AML-193 (cell line): ENCODE measurements at regions not wholly inside any gene's neighbourhood (a gene's known extent, or its start where the extent isn't known, plus 50 kb on each side); places are given as distances from the start of the nearest gene placed in this dataset.

Experiments
- DNase-seq, 2 experiments: peaks; one replicate each; lab custom pipeline; 2025; lab: John Stamatoyannopoulos, UW

DNA sequence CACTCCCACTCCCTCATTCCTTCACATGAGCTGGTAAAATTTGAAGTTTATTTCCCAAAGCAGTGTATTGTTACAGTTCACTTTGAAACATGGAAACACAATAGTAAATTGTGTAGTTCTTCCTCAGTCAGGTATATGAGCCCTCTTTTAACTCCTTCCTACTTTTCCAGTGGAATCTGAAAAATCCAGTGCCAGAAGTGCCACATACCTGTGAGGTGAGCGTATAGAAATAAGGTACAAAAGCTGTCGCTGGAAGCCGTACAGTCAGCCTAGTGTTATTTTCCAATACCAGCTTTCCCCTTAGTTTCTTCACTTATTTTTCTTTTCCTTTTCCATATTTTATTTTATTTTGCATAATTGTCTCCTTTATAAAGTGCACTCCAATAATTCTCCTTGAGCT, 81.7 kb upstream of the CADM2 start:
- DNase-seq, result no peak

- no peak for DNase-seq
Measured at GRCh38 chr3:84881288-84881687, 77.5 kb upstream of the CADM2 start.

DNA sequence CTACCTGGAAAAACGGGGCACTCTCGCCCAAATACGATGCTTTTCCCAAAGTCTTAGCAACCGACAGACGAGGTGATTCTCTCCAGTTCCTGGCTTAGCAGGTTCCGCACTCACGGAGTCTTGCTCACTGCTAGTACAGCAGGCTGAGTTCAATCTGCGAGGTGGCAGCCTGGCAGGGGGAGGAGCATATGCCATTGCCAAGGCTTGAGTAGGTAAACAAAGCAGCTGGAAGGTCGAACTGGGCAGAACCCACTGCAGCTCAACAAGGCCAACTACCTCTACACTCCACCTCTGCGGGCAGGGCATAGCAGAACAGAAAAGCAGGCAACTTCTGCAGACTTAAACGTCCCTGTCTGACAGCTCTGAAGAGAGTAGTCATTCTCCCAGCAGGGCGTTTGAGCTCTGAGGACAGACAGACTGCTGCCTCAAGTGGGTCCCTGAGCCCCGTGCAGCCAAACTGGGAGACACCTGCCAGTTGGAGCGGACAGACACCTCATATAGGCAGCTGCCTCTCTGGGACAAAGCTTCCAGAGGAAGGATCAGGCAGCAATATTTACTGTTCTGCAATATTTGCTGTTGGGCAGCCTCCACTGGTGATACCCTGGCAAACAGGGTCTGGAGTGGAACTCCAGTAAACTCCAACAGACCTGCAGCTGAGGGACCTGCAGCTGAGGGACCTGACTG, 73.4 kb upstream of the CADM2 start:
- DNase-seq, result no peak

DNA sequence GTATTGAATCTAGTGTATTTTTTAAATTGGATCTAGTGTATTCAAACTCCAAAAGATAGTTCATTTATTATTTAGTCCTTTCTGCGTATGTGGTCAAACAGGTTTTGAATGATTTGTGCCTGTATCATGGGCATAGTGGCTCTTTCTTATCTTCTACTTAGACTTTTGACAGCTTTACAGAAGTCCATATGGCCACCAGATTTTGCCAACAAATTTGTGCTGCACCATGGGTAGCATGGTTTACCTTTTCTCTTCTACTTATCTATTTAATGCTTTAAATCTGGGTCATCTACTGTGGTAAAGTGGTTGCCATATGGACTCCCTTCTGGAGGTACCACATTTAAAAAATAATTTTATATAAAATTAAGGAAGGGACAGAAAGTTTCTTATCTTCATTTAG, 66.9 kb upstream of the CADM2 start:
- no peak for DNase-seq

- DNase-seq, result no peak
Measured at GRCh38 chr3:84893211-84893610, 65.6 kb upstream of the CADM2 start.

DNA sequence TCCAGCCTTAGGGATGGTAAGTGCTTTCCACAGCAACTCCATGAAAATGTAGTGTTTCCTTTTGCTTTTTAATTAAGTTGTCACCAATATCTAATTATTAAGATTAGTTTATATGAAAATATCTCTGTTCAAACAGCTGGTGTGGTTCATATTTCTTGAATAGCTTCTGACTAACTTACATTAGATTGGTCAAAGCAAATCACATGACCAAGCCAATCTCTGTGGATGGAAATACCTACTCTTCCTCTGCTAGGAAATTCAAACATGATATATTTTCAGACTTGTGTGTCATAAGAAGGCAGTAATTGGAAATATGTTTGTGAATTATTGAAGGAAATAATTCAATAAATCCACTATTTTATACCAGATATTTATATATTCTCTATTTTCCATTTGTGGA, 54.6 kb upstream of the CADM2 start:
- no peak for DNase-seq

- DNase-seq, result no peak
Measured at GRCh38 chr3:84904816-84905555, 53.8 kb upstream of the CADM2 start.

GRCh38 chr3:84905556-84905920, 53.3 kb upstream of the CADM2 start:
- DNase-seq, result no peak

DNA sequence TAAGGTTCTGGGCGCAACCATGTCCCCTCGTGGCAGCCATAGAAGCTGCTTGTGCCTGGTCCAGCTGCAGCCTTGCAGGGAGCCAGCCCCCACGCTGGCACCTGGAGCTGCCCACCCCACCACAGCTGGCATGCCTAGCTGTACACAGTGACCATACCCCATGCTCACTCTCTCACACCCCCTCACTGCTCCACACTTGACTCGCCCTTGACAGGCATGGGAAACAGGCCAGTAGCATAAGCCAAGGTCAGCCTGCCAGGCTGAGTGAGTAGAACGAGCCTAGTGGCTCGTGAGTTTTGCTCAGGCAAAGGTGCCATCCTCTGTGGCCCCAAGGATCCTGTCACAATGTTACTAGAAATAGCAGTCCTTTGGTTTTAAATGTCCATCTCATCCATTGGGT, 52.7 kb upstream of the CADM2 start:
- no peak for DNase-seq
